GM23338 (cell line): ENCODE measurements at regions not wholly inside any gene's neighbourhood (a gene's known extent, or its start where the extent isn't known, plus 50 kb on each side); places are given as distances from the start of the nearest gene placed in this dataset.
A peak's percentile ranks its signal among the peaks of the same experiment; 100 is the strongest.

Experiments used
- ATAC-seq: fragments of 200-7000 bp; cut with Tn5 transposase; 3 replicates; pipeline ENCODE4 v1.9.1; 2020
- DNase-seq: peaks from one replicate; pipeline ENCODE4 v3.0.0-alpha.2; 2015; ENCODE audit warnings: low spot score
- H2AFZ ChIP-seq: fragments of 200-600 bp; sonication (generic); 2 replicates; pipeline ENCODE4 v1.8.0; 2016; ENCODE audit warnings: antibody characterized with exemption, mild to moderate bottlenecking, moderate library complexity
- H3F3A ChIP-seq: fragments of 200-600 bp; sonication (generic); replicated peaks from 2 replicates; pipeline ENCODE4 v1.8.0; 2017; ENCODE audit warnings: antibody characterized with exemption, mixed run types, low read depth
- H3K27ac ChIP-seq: fragments of 200-600 bp; sonication (generic); 2 replicates; pipeline ENCODE4 v1.6.1; 2016; ENCODE audit warnings: low read depth
- H3K27me3 ChIP-seq: fragments of 200-600 bp; sonication (generic); 2 replicates; pipeline ENCODE4 v1.8.0; 2016; ENCODE audit warnings: mild to moderate bottlenecking, mixed run types, moderate library complexity; ENCODE audit not compliant: insufficient read depth
- H3K36me3 ChIP-seq: fragments of 200-600 bp; sonication (generic); 2 replicates; pipeline ENCODE4 v1.8.0; 2016; ENCODE audit warnings: mild to moderate bottlenecking; ENCODE audit not compliant: insufficient read depth
- H3K4me1 ChIP-seq: fragments of 200-600 bp; sonication (generic); 2 replicates; pipeline ENCODE4 v1.8.0; 2016; ENCODE audit warnings: mild to moderate bottlenecking, moderate library complexity; ENCODE audit not compliant: insufficient read depth
- H3K4me2 ChIP-seq: fragments of 200-600 bp; sonication (generic); 2 replicates; pipeline ENCODE4 v1.7.1; 2017; ENCODE audit warnings: mixed run types
- H3K4me3 ChIP-seq: fragments of 200-600 bp; sonication (generic); 2 replicates; pipeline ENCODE4 v1.6.1; 2016; ENCODE audit warnings: mixed run types
- H3K79me2 ChIP-seq: fragments of 200-600 bp; sonication (generic); replicated peaks from 2 replicates; pipeline ENCODE4 v1.8.0; 2017; ENCODE audit warnings: mild to moderate bottlenecking; ENCODE audit not compliant: insufficient read depth
- H3K9me2 ChIP-seq: fragments of 200-600 bp; sonication (generic); 2 replicates; pipeline ENCODE4 v1.8.0; 2017; ENCODE audit not compliant: insufficient read depth
- H4K20me1 ChIP-seq: fragments of 200-600 bp; sonication (generic); replicated peaks from 2 replicates; pipeline ENCODE4 v1.8.0; 2017; ENCODE audit warnings: mild to moderate bottlenecking; ENCODE audit not compliant: insufficient read depth
- H3K27ac Mint-ChIP-seq: 2 replicates; pipeline ENCODE4 v1.8.0; 2020; ENCODE audit warnings: inconsistent platforms, mild to moderate bottlenecking, moderate library complexity, mixed read lengths
- H3K27me3 Mint-ChIP-seq: 3 replicates; pipeline ENCODE4 v1.8.0; 2022; ENCODE audit warnings: low read depth, mild to moderate bottlenecking, moderate library complexity, mixed read lengths, inconsistent platforms; ENCODE audit not compliant: insufficient read depth, poor library complexity
- H3K36me3 Mint-ChIP-seq: 3 replicates; pipeline ENCODE4 v1.8.0; 2021; ENCODE audit warnings: low read depth, mild to moderate bottlenecking, inconsistent platforms, moderate library complexity, mixed read lengths
- H3K4me1 Mint-ChIP-seq: 3 replicates; pipeline ENCODE4 v1.8.0; 2020; ENCODE audit warnings: mild to moderate bottlenecking, inconsistent platforms, mixed read lengths
- H3K4me3 Mint-ChIP-seq: 3 replicates; pipeline ENCODE4 v1.8.0; 2021; ENCODE audit warnings: moderate library complexity, mild to moderate bottlenecking, inconsistent platforms, mixed read lengths
- H3K9me3 Mint-ChIP-seq: 3 replicates; pipeline ENCODE4 v1.8.0; 2020; ENCODE audit warnings: moderate library complexity, mild to moderate bottlenecking, inconsistent platforms, mixed read lengths
- EZH2 ChIP-seq: fragments of 200-600 bp; sonication (generic); IDR thresholded peaks from one replicate; pipeline ENCODE4 v1.8.0; 2017; ENCODE audit warnings: antibody characterized with exemption, mild to moderate bottlenecking, low read depth; ENCODE audit not compliant: unreplicated experiment
- EZH2phosphoT487 ChIP-seq: fragments of 200-600 bp; sonication (generic); IDR thresholded peaks from one replicate; pipeline ENCODE4 v1.8.1; 2018; ENCODE audit warnings: antibody characterized with exemption; ENCODE audit not compliant: unreplicated experiment
- JUNB ChIP-seq: IDR thresholded peaks from one replicate; pipeline ENCODE4 v1.6.1; 2016; ENCODE audit warnings: antibody characterized with exemption; ENCODE audit not compliant: unreplicated experiment
- NANOG ChIP-seq: IDR thresholded peaks from 2 replicates; pipeline ENCODE4 v1.6.1; 2016; ENCODE audit warnings: antibody characterized with exemption, borderline replicate concordance
- ZNF114 ChIP-seq: fragments of 250-450 bp; sonication (Bioruptor Pico); IDR thresholded peaks from 2 replicates; pipeline ENCODE4 v1.5.0; 2020; ENCODE audit warnings: mild to moderate bottlenecking, moderate library complexity
- ZNF331 ChIP-seq: fragments of 250-450 bp; sonication (Bioruptor Pico); IDR thresholded peaks from 2 replicates; pipeline ENCODE4 v1.5.0; 2020; ENCODE audit warnings: low read depth, mild to moderate bottlenecking, moderate library complexity
- TF ChIP-seq, protein P1 (sequence below), 2 experiments: fragments of 200-600 bp in 1 of 2; sonication (generic) in 1 of 2; conservative IDR thresholded peaks; 2 replicates each; pipeline versions ENCODE4 v1.5.1 to v1.6.1; 2016 to 2017; ENCODE audit warnings: antibody characterized with exemption in 2 of 2, low read depth in 2 of 2, mild to moderate bottlenecking in 2 of 2, moderate library complexity in 1 of 2
- TF ChIP-seq, protein P2 (sequence below): IDR thresholded peaks from 2 replicates; pipeline ENCODE4 v1.6.1; 2016; ENCODE audit warnings: antibody characterized with exemption
- TF ChIP-seq, protein P3 (sequence below): fragments of 250-450 bp; sonication (Bioruptor Pico); IDR thresholded peaks from 2 replicates; pipeline ENCODE4 v1.5.0; 2020; ENCODE audit warnings: mild to moderate bottlenecking, moderate library complexity

DNA sequence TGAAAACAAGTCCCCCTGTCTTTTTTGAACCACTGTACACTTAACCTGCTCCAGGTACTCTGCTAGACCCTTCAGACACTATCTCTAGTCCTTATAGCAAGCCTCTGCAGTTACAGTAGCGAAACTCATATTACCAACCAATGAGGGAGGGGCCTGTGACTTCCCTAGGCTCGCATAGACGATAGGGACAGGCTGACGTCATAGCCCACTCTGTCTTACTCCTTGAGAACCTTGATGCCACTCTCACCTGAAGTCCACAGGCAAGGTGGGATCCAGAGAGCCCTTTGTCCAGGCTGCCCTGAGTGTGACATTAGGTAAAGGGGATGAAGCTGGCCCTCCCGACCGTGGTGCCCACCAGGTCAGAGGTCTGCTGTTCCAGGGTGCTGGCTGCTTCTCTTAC is 65.3 kb downstream of the ACTBL2 start:
- H2AFZ ChIP-seq: no peak overlapping the region
- no peaks in the 10 kb centered on the region for H3K79me2 ChIP-seq
- H3K27me3 ChIP-seq: no peaks in the 10 kb centered on the region
- H3F3A ChIP-seq: no peaks in the 10 kb centered on the region
- TF ChIP-seq, protein P1, sequence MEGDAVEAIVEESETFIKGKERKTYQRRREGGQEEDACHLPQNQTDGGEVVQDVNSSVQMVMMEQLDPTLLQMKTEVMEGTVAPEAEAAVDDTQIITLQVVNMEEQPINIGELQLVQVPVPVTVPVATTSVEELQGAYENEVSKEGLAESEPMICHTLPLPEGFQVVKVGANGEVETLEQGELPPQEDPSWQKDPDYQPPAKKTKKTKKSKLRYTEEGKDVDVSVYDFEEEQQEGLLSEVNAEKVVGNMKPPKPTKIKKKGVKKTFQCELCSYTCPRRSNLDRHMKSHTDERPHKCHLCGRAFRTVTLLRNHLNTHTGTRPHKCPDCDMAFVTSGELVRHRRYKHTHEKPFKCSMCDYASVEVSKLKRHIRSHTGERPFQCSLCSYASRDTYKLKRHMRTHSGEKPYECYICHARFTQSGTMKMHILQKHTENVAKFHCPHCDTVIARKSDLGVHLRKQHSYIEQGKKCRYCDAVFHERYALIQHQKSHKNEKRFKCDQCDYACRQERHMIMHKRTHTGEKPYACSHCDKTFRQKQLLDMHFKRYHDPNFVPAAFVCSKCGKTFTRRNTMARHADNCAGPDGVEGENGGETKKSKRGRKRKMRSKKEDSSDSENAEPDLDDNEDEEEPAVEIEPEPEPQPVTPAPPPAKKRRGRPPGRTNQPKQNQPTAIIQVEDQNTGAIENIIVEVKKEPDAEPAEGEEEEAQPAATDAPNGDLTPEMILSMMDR (conservative IDR thresholded peaks at IDR 0.05; ENCODE audit: low read depth in 2 of 2): no peak
- TF ChIP-seq JUNB: no peak
- no peak for TF ChIP-seq ZNF114 (CRISPR knock-in tag)
- no peak for TF ChIP-seq ZNF331 (CRISPR knock-in tag)
- no peak for TF ChIP-seq EZH2phosphoT487
- TF ChIP-seq EZH2: no peak
- H3K4me3 Mint-ChIP-seq: no peak overlapping the region
- ATAC-seq (no peak), DNase-seq (no peak)
- H3K9me2 ChIP-seq: peaks cover 8% of the 10 kb centered on the region; the same call in 1 of the 2 replicates
- H3K27ac ChIP-seq: no peak overlapping the region
- H3K36me3 Mint-ChIP-seq: no peaks in the 10 kb centered on the region
- no peaks in the 10 kb centered on the region for H3K4me1 ChIP-seq
- H3K4me3 ChIP-seq: no peak overlapping the region
- H3K9me3 Mint-ChIP-seq: no peaks in the 10 kb centered on the region
- H3K36me3 ChIP-seq: no peaks in the 10 kb centered on the region
- H3K4me1 Mint-ChIP-seq: peaks cover 7% of the 10 kb centered on the region
- H4K20me1 ChIP-seq: no peaks in the 10 kb centered on the region
- H3K4me2 ChIP-seq: no peak overlapping the region
- no peaks in the 10 kb centered on the region for H3K27me3 Mint-ChIP-seq
- H3K27ac Mint-ChIP-seq: no peak overlapping the region

DNA sequence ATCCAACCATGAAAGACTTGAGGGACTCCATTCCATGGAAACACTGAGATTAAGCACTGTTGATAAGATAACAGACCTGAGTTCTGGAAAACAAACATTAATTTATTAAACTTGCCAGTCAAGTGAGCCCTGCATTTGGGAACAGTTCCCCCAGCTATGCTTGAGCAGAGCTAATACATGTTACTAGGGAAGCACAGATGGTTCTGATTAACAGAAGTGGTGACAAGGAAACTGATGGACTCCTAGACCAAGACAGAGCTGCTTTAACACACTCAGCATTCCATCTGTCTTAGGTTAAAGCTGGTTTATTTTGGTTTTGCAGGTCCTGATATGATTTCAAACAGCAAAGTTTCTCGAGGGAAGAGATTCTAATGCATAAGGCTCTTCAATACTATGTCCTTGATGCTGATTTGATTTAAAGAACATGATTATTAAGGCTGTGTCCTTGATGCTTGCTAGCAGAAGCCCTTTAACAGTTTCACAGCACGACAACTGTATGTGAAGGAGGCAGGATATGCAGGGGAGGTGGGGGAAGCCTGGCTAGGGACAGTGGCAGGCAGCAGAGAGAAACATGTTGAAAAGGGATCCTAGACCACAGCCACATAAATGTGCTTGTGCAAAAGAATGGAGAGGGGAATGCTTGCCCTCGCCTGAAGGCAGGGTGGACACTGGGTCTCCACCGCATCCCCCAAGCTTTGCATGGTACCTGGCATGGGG is 66.2 kb downstream of the ACTBL2 start:
- Mint-ChIP-seq H3K27ac (no peak overlapping the region), H3K9me3 (no peaks in the 10 kb centered on the region), H3K4me1 (peaks cover 7% of the 10 kb centered on the region), H3K27me3 (no peaks in the 10 kb centered on the region), H3K36me3 (no peaks in the 10 kb centered on the region), H3K4me3 (no peak overlapping the region)
- H3F3A ChIP-seq: no peaks in the 10 kb centered on the region
- H3K27me3 ChIP-seq: no peaks in the 10 kb centered on the region
- H3K4me2 ChIP-seq: no peak overlapping the region
- H3K36me3 ChIP-seq: no peaks in the 10 kb centered on the region
- H2AFZ ChIP-seq: 0 out of 2 replicates have a peak overlapping the region, but pooled peaks have one; percentile 38
- peaks cover 8% of the 10 kb centered on the region; the same call in 1 of the 2 replicates for H3K9me2 ChIP-seq
- no peaks in the 10 kb centered on the region for H3K79me2 ChIP-seq
- H4K20me1 ChIP-seq: no peaks in the 10 kb centered on the region
- no peak overlapping the region for H3K4me3 ChIP-seq
- no peak for ATAC-seq
- no peaks in the 10 kb centered on the region for H3K4me1 ChIP-seq
- no peak for DNase-seq
- TF ChIP-seq NANOG (no peak), EZH2phosphoT487 (no peak), EZH2 (no peak)
- TF ChIP-seq, protein P2, sequence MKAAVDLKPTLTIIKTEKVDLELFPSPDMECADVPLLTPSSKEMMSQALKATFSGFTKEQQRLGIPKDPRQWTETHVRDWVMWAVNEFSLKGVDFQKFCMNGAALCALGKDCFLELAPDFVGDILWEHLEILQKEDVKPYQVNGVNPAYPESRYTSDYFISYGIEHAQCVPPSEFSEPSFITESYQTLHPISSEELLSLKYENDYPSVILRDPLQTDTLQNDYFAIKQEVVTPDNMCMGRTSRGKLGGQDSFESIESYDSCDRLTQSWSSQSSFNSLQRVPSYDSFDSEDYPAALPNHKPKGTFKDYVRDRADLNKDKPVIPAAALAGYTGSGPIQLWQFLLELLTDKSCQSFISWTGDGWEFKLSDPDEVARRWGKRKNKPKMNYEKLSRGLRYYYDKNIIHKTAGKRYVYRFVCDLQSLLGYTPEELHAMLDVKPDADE: no peak
- TF ChIP-seq, protein P3, sequence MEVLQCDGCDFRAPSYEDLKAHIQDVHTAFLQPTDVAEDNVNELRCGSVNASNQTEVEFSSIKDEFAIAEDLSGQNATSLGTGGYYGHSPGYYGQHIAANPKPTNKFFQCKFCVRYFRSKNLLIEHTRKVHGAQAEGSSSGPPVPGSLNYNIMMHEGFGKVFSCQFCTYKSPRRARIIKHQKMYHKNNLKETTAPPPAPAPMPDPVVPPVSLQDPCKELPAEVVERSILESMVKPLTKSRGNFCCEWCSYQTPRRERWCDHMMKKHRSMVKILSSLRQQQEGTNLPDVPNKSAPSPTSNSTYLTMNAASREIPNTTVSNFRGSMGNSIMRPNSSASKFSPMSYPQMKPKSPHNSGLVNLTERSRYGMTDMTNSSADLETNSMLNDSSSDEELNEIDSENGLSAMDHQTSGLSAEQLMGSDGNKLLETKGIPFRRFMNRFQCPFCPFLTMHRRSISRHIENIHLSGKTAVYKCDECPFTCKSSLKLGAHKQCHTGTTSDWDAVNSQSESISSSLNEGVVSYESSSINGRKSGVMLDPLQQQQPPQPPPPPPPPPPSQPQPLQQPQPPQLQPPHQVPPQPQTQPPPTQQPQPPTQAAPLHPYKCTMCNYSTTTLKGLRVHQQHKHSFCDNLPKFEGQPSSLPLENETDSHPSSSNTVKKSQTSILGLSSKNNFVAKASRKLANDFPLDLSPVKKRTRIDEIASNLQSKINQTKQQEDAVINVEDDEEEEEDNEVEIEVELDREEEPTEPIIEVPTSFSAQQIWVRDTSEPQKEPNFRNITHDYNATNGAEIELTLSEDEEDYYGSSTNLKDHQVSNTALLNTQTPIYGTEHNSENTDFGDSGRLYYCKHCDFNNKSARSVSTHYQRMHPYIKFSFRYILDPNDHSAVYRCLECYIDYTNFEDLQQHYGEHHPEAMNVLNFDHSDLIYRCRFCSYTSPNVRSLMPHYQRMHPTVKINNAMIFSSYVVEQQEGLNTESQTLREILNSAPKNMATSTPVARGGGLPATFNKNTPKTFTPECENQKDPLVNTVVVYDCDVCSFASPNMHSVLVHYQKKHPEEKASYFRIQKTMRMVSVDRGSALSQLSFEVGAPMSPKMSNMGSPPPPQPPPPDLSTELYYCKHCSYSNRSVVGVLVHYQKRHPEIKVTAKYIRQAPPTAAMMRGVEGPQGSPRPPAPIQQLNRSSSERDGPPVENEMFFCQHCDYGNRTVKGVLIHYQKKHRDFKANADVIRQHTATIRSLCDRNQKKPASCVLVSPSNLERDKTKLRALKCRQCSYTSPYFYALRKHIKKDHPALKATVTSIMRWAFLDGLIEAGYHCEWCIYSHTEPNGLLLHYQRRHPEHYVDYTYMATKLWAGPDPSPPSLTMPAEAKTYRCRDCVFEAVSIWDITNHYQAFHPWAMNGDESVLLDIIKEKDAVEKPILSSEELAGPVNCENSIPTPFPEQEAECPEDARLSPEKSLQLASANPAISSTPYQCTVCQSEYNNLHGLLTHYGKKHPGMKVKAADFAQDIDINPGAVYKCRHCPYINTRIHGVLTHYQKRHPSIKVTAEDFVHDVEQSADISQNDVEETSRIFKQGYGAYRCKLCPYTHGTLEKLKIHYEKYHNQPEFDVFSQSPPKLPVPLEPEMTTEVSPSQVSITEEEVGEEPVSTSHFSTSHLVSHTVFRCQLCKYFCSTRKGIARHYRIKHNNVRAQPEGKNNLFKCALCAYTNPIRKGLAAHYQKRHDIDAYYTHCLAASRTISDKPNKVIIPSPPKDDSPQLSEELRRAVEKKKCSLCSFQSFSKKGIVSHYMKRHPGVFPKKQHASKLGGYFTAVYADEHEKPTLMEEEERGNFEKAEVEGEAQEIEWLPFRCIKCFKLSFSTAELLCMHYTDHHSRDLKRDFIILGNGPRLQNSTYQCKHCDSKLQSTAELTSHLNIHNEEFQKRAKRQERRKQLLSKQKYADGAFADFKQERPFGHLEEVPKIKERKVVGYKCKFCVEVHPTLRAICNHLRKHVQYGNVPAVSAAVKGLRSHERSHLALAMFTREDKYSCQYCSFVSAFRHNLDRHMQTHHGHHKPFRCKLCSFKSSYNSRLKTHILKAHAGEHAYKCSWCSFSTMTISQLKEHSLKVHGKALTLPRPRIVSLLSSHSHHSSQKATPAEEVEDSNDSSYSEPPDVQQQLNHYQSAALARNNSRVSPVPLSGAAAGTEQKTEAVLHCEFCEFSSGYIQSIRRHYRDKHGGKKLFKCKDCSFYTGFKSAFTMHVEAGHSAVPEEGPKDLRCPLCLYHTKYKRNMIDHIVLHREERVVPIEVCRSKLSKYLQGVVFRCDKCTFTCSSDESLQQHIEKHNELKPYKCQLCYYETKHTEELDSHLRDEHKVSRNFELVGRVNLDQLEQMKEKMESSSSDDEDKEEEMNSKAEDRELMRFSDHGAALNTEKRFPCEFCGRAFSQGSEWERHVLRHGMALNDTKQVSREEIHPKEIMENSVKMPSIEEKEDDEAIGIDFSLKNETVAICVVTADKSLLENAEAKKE (CRISPR knock-in tag): no peak
- H3K27ac ChIP-seq: no peak overlapping the region
